Testis (tissue), 2 donors: ENCODE measurements at regions not wholly inside any gene's neighbourhood (a gene's known extent, or its start where the extent isn't known, plus 50 kb on each side); places are given as distances from the start of the nearest gene placed in this dataset.
"Not testable (repeated sequence)": the region's sequence is repeated elsewhere in the genome, so short reads cannot be mapped to it uniquely, and the experiment has no call there.

ENCODE experiments used
- CTCF ChIP-seq, 3 experiments: fragments of 450-650 bp in 2 of 3; fragments of 200-600 bp in 1 of 3; sonication (generic) in 1 of 3; IDR thresholded peaks; one replicate each; pipeline ENCODE4 v1.5.1; 2016 to 2019; ENCODE audit warnings: antibody characterized with exemption in 3 of 3, mild to moderate bottlenecking in 2 of 3, moderate library complexity in 1 of 3
- POLR2A ChIP-seq: fragments of 450-650 bp; IDR thresholded peaks from one replicate; pipeline ENCODE4 v1.6.1; 2017; ENCODE audit warnings: antibody characterized with exemption, mild to moderate bottlenecking, moderate library complexity

GRCh38 chr5:177665960-177666359, 66.0 kb downstream of the B4GALT7 start:
- not testable (repeated sequence) for TF ChIP-seq CTCF (IDR thresholded peaks at IDR 0.05); POLR2A
